ENCODE measurements at regions not wholly inside any gene's neighbourhood (a gene's known extent, or its start where the extent isn't known, plus 50 kb on each side); places are given as distances from the start of the nearest gene placed in this dataset.
"Not testable (repeated sequence)": the region's sequence is repeated elsewhere in the genome, so short reads cannot be mapped to it uniquely, and the experiment has no call there.

GRCh38 chr16:5220705-5221104 lies 123.1 kb upstream of the EEF2KMT start:
- no peak for DNase-seq (ENCODE audit: low spot score)

GRCh38 chr16:5216441-5217080 lies 119.0 kb upstream of the EEF2KMT start:
- no peak for DNase-seq (ENCODE audit: low spot score)

- no peak for DNase-seq (ENCODE audit: low spot score)
Measured at GRCh38 chr16:5215901-5216300, 118.3 kb upstream of the EEF2KMT start.

- DNase-seq (ENCODE audit: low spot score): no peak
Measured at GRCh38 chr16:5214466-5214865, 116.9 kb upstream of the EEF2KMT start.

GRCh38 chr16:5212501-5212900 lies 114.9 kb upstream of the EEF2KMT start:
- DNase-seq (ENCODE audit: low spot score): not testable (repeated sequence)

- DNase-seq (ENCODE audit: low spot score): not testable (repeated sequence)
Measured at GRCh38 chr16:5207862-5208498, 110.4 kb upstream of the EEF2KMT start.

- no peak for DNase-seq (ENCODE audit: low spot score)
Measured at GRCh38 chr16:5207001-5207523, 109.5 kb upstream of the EEF2KMT start.

- DNase-seq (ENCODE audit: low spot score): no peak
Measured at GRCh38 chr16:5206331-5206990, 108.9 kb upstream of the EEF2KMT start.

- no peak for DNase-seq (ENCODE audit: low spot score)
Measured at GRCh38 chr16:5205361-5206040, 107.9 kb upstream of the EEF2KMT start.

GRCh38 chr16:5203675-5204074 lies 106.1 kb upstream of the EEF2KMT start:
- not testable (repeated sequence) for DNase-seq (ENCODE audit: low spot score)

GRCh38 chr16:5200123-5200522 lies 102.5 kb upstream of the EEF2KMT start:
- DNase-seq (ENCODE audit: low spot score): no peak

- DNase-seq (ENCODE audit: low spot score): no peak
Measured at GRCh38 chr16:5196204-5196603, 98.6 kb upstream of the EEF2KMT start.

GRCh38 chr16:5193861-5194260 lies 96.3 kb upstream of the EEF2KMT start:
- DNase-seq (ENCODE audit: low spot score): no peak

- no peak for DNase-seq (ENCODE audit: low spot score)
Measured at GRCh38 chr16:5188989-5189352, 91.4 kb upstream of the EEF2KMT start.

- no peak for DNase-seq (ENCODE audit: low spot score)
Measured at GRCh38 chr16:5188318-5188988, 90.9 kb upstream of the EEF2KMT start.

- no peak for DNase-seq (ENCODE audit: low spot score)
Measured at GRCh38 chr16:5187402-5187952, 89.9 kb upstream of the EEF2KMT start.

GRCh38 chr16:5186381-5186903 lies 88.8 kb upstream of the EEF2KMT start:
- DNase-seq (ENCODE audit: low spot score): no peak

- DNase-seq (ENCODE audit: low spot score): no peak
Measured at GRCh38 chr16:5176505-5176904, 78.9 kb upstream of the EEF2KMT start.

- DNase-seq (ENCODE audit: low spot score): no peak
Measured at GRCh38 chr16:5175266-5175665, 77.7 kb upstream of the EEF2KMT start.

- DNase-seq (ENCODE audit: low spot score): no peak
Measured at GRCh38 chr16:5166486-5166885, 68.9 kb upstream of the EEF2KMT start.

- not testable (repeated sequence) for DNase-seq (ENCODE audit: low spot score)
Measured at GRCh38 chr16:5165429-5165828, 67.8 kb upstream of the EEF2KMT start.

Data from ureter (tissue), 1 donor.